Rectal smooth muscle tissue (tissue), 1 donor: ENCODE measurements at regions not wholly inside any gene's neighbourhood (a gene's known extent, or its start where the extent isn't known, plus 50 kb on each side); places are given as distances from the start of the nearest gene placed in this dataset.
"Not testable (repeated sequence)": the region's sequence is repeated elsewhere in the genome, so short reads cannot be mapped to it uniquely, and the experiment has no call there.

Source experiments
- H3K27ac ChIP-seq: one replicate; pipeline ENCODE4 v1.7.0; 2013; ENCODE audit warnings: low read depth, low read length, inconsistent platforms
- H3K27me3 ChIP-seq: one replicate; pipeline ENCODE4 v1.7.0; 2013; ENCODE audit warnings: low read length; ENCODE audit not compliant: control insufficient read depth, insufficient read depth
- H3K36me3 ChIP-seq: one replicate; pipeline ENCODE4 v1.7.0; 2013; ENCODE audit warnings: low read length; ENCODE audit not compliant: control insufficient read depth, insufficient read depth
- H3K4me1 ChIP-seq: one replicate; pipeline ENCODE4 v1.7.0; 2013; ENCODE audit warnings: low read length; ENCODE audit not compliant: control insufficient read depth, insufficient read depth
- H3K4me3 ChIP-seq: one replicate; pipeline ENCODE4 v1.7.0; 2013; ENCODE audit warnings: low read length
- H3K9ac ChIP-seq: one replicate; pipeline ENCODE4 v1.7.0; 2013; ENCODE audit warnings: low read length

- Histone ChIP-seq H3K4me1 (no peaks in the 10 kb centered on the region), H3K27me3 (no peaks in the 10 kb centered on the region), H3K36me3 (no peaks in the 10 kb centered on the region), H3K9ac (no peak overlapping the region), H3K4me3 (no peak overlapping the region), H3K27ac (no peak overlapping the region)
These were observed 471.5 kb upstream of the DCN start for GRCh38 chr12:91654087-91654486.

- Histone ChIP-seq H3K36me3 (no peaks in the 10 kb centered on the region), H3K9ac (no peak overlapping the region), H3K27me3 (no peaks in the 10 kb centered on the region), H3K4me1 (no peaks in the 10 kb centered on the region), H3K4me3 (no peak overlapping the region), H3K27ac (no peak overlapping the region)
These were observed 469.1 kb upstream of the DCN start for GRCh38 chr12:91651728-91652127.

- Histone ChIP-seq H3K27ac (no peak overlapping the region), H3K4me3 (no peak overlapping the region), H3K9ac (no peak overlapping the region)
These were observed 461.1 kb upstream of the DCN start for GRCh38 chr12:91643763-91644162.

GRCh38 chr12:91640021-91640420 is 457.4 kb upstream of the DCN start:
- Histone ChIP-seq H3K27ac (no peak overlapping the region), H3K27me3 (no peaks in the 10 kb centered on the region), H3K36me3 (no peaks in the 10 kb centered on the region), H3K4me3 (no peak overlapping the region), H3K4me1 (no peaks in the 10 kb centered on the region), H3K9ac (no peak overlapping the region)

More at GRCh38 chr12:91643763-91644162, 461.1 kb upstream of the DCN start:
- Histone ChIP-seq H3K27me3 (no peaks in the 10 kb centered on the region), H3K36me3 (no peaks in the 10 kb centered on the region), H3K4me1 (no peaks in the 10 kb centered on the region)

- H3K9ac ChIP-seq, result no peak overlapping the region
- H3K27me3 ChIP-seq, result no peaks in the 10 kb centered on the region
- no peak overlapping the region for H3K4me3 ChIP-seq
- H3K36me3 ChIP-seq, result no peaks in the 10 kb centered on the region
- no peak overlapping the region for H3K27ac ChIP-seq
- no peaks in the 10 kb centered on the region for H3K4me1 ChIP-seq
These were observed 456.7 kb upstream of the DCN start for GRCh38 chr12:91639327-91639726.

GRCh38 chr12:91637789-91638624 is 455.4 kb upstream of the DCN start:
- no peaks in the 10 kb centered on the region for H3K36me3 ChIP-seq
- no peak overlapping the region for H3K4me3 ChIP-seq
- H3K4me1 ChIP-seq, result no peaks in the 10 kb centered on the region
- no peaks in the 10 kb centered on the region for H3K27me3 ChIP-seq
- H3K9ac ChIP-seq, result no peak overlapping the region
- no peak overlapping the region for H3K27ac ChIP-seq

- Histone ChIP-seq H3K27me3 (no peaks in the 10 kb centered on the region), H3K4me3 (no peak overlapping the region), H3K27ac (no peak overlapping the region), H3K4me1 (no peaks in the 10 kb centered on the region), H3K9ac (no peak overlapping the region), H3K36me3 (no peaks in the 10 kb centered on the region)
These were observed 454.1 kb upstream of the DCN start for GRCh38 chr12:91636721-91637120.

- H3K27ac ChIP-seq, H3K27me3 ChIP-seq, H3K4me3 ChIP-seq, H3K4me1 ChIP-seq, H3K36me3 ChIP-seq, H3K9ac ChIP-seq: not testable (repeated sequence)
These were observed 451.7 kb upstream of the DCN start for GRCh38 chr12:91634386-91634713.

GRCh38 chr12:91633734-91634357 is 451.2 kb upstream of the DCN start:
- Histone ChIP-seq H3K9ac (no peak overlapping the region), H3K4me3 (no peak overlapping the region), H3K36me3 (no peaks in the 10 kb centered on the region), H3K4me1 (no peaks in the 10 kb centered on the region), H3K27me3 (no peaks in the 10 kb centered on the region), H3K27ac (no peak overlapping the region)

- no peak overlapping the region for H3K4me3 ChIP-seq
- H3K36me3 ChIP-seq, result no peaks in the 10 kb centered on the region
- H3K27me3 ChIP-seq, result no peaks in the 10 kb centered on the region
- no peak overlapping the region for H3K9ac ChIP-seq
- no peaks in the 10 kb centered on the region for H3K4me1 ChIP-seq
- H3K27ac ChIP-seq, result no peak overlapping the region
These were observed 450.6 kb upstream of the DCN start for GRCh38 chr12:91633206-91633605.

- no peak overlapping the region for H3K4me3 ChIP-seq
- no peak overlapping the region for H3K9ac ChIP-seq
- H3K36me3 ChIP-seq, result no peaks in the 10 kb centered on the region
- H3K4me1 ChIP-seq, result no peaks in the 10 kb centered on the region
- H3K27ac ChIP-seq, result no peak overlapping the region
- no peaks in the 10 kb centered on the region for H3K27me3 ChIP-seq
These were observed 449.6 kb upstream of the DCN start for GRCh38 chr12:91632042-91632786.

GRCh38 chr12:91630596-91631293 is 448.1 kb upstream of the DCN start:
- Histone ChIP-seq H3K27ac (no peak overlapping the region), H3K9ac (no peak overlapping the region), H3K36me3 (no peaks in the 10 kb centered on the region), H3K4me3 (no peak overlapping the region), H3K27me3 (no peaks in the 10 kb centered on the region), H3K4me1 (no peaks in the 10 kb centered on the region)
